HL-60 (cell line): ENCODE measurements at regions not wholly inside any gene's neighbourhood (a gene's known extent, or its start where the extent isn't known, plus 50 kb on each side); places are given as distances from the start of the nearest gene placed in this dataset.

Source experiments
- CTCF ChIP-seq: IDR thresholded peaks from one replicate; pipeline ENCODE4 v1.5.1; 2011; ENCODE audit warnings: low read length, control low read depth, inconsistent platforms; ENCODE audit not compliant: insufficient read depth
- POLR2AphosphoS5 ChIP-seq: IDR thresholded peaks from 2 replicates; pipeline ENCODE4 v1.6.1; 2012; ENCODE audit warnings: low read depth
- REST ChIP-seq: IDR thresholded peaks from 2 replicates; pipeline ENCODE4 v1.6.1; 2012; ENCODE audit warnings: low read depth; ENCODE audit not compliant: insufficient replicate concordance
- SPI1 ChIP-seq: IDR thresholded peaks from 2 replicates; pipeline ENCODE4 v1.6.1; 2012; ENCODE audit warnings: low read depth, mild to moderate bottlenecking, borderline replicate concordance

- TF ChIP-seq CTCF = no peak
- TF ChIP-seq REST = no peak
- no peak for TF ChIP-seq SPI1
- no peak for TF ChIP-seq POLR2AphosphoS5
These were observed 598.4 kb upstream of the ZNF337 start for GRCh38 chr20:26295006-26295405.
